OCI-LY1 (cell line): ENCODE measurements at regions not wholly inside any gene's neighbourhood (a gene's known extent, or its start where the extent isn't known, plus 50 kb on each side); places are given as distances from the start of the nearest gene placed in this dataset.

Source experiments
- CTCF ChIP-seq: fragments of 200-600 bp; sonication (generic), shearing (Covaris generic); IDR thresholded peaks from 2 replicates; pipeline ENCODE4 v1.5.1; 2017; ENCODE audit warnings: mild to moderate bottlenecking, antibody characterized with exemption, low read length, moderate library complexity, mixed read lengths
- EZH2 ChIP-seq: fragments of 200-600 bp; sonication (generic), shearing (Covaris generic); IDR thresholded peaks from 2 replicates; pipeline ENCODE4 v1.8.0; 2017; ENCODE audit warnings: borderline replicate concordance, mixed run types, mild to moderate bottlenecking, antibody characterized with exemption, low read length, moderate library complexity, mixed read lengths

- TF ChIP-seq CTCF (no peak), EZH2 (no peak)
Observed at GRCh38 chr18:46301081-46301480, 196.9 kb downstream of the HAUS1 start.
